HG03469 (cell line): ENCODE measurements at regions not wholly inside any gene's neighbourhood (a gene's known extent, or its start where the extent isn't known, plus 50 kb on each side); places are given as distances from the start of the nearest gene placed in this dataset.

ENCODE experiments used
- ATAC-seq: cut with Tn5 transposase; IDR thresholded peaks from one replicate; pipeline ENCODE4 v1.9.1; 2021; ENCODE audit warnings: mild to moderate bottlenecking, moderate library complexity, moderate number of reproducible peaks; ENCODE audit not compliant: unreplicated experiment

- ATAC-seq = no peak
Measured at GRCh38 chr4:19728773-19729172, 522.9 kb upstream of the SLIT2 start.

- ATAC-seq = no peak
Measured at GRCh38 chr4:19727141-19727540, 524.6 kb upstream of the SLIT2 start.

- ATAC-seq = no peak
Measured at GRCh38 chr4:19725130-19725529, 526.6 kb upstream of the SLIT2 start.

- no peak for ATAC-seq
Measured at GRCh38 chr4:19722404-19722803, 529.3 kb upstream of the SLIT2 start.

GRCh38 chr4:19721587-19721986 is 530.1 kb upstream of the SLIT2 start:
- no peak for ATAC-seq

GRCh38 chr4:19720610-19721009 is 531.1 kb upstream of the SLIT2 start:
- ATAC-seq = no peak

- ATAC-seq = no peak
Measured at GRCh38 chr4:19720190-19720589, 531.5 kb upstream of the SLIT2 start.

GRCh38 chr4:19711871-19712270 is 539.8 kb upstream of the SLIT2 start:
- no peak for ATAC-seq

- ATAC-seq = no peak
Measured at GRCh38 chr4:19707876-19708275, 543.8 kb upstream of the SLIT2 start.

- ATAC-seq = no peak
Measured at GRCh38 chr4:19703391-19703790, 548.3 kb upstream of the SLIT2 start.

GRCh38 chr4:19700992-19701391 is 550.7 kb upstream of the SLIT2 start:
- ATAC-seq = no peak

- ATAC-seq = no peak
Measured at GRCh38 chr4:19698961-19699360, 552.7 kb upstream of the SLIT2 start.

GRCh38 chr4:19694812-19695211 is 556.9 kb upstream of the SLIT2 start:
- no peak for ATAC-seq

- no peak for ATAC-seq
Measured at GRCh38 chr4:19693936-19694570, 557.7 kb upstream of the SLIT2 start.

- no peak for ATAC-seq
Measured at GRCh38 chr4:19689511-19689910, 562.2 kb upstream of the SLIT2 start.

- ATAC-seq = no peak
Measured at GRCh38 chr4:19686456-19686855, 565.2 kb upstream of the SLIT2 start.

- no peak for ATAC-seq
Measured at GRCh38 chr4:19684084-19684483, 567.6 kb upstream of the SLIT2 start.

GRCh38 chr4:19683426-19683825 is 568.3 kb upstream of the SLIT2 start:
- ATAC-seq = no peak

- no peak for ATAC-seq
Measured at GRCh38 chr4:19677211-19677610, 574.5 kb upstream of the SLIT2 start.

- ATAC-seq = no peak
Measured at GRCh38 chr4:19675172-19675811, 576.4 kb upstream of the SLIT2 start.

GRCh38 chr4:19659101-19659500 is 592.6 kb upstream of the SLIT2 start:
- ATAC-seq = no peak

- no peak for ATAC-seq
Measured at GRCh38 chr4:19657856-19658255, 593.8 kb upstream of the SLIT2 start.

GRCh38 chr4:19655666-19656065 is 596.0 kb upstream of the SLIT2 start:
- ATAC-seq = no peak
